GM13977 (cell line): ENCODE measurements at regions not wholly inside any gene's neighbourhood (a gene's known extent, or its start where the extent isn't known, plus 50 kb on each side); places are given as distances from the start of the nearest gene placed in this dataset.

ENCODE experiments used
- DNase-seq: peaks from one replicate; pipeline ENCODE4 v3.0.0; 2012; ENCODE audit warnings: low spot score
- CTCF ChIP-seq: IDR thresholded peaks from 2 replicates; pipeline ENCODE4 v1.5.1; 2012; ENCODE audit warnings: mild to moderate bottlenecking, control low read depth; ENCODE audit not compliant: insufficient read depth; ENCODE audit errors: extremely low read depth, missing control alignments
- in situ Hi-C: fragments of 300-500 bp; cut with MboI; formaldehyde crosslinking; loops from one replicate; pipeline ENCODE4 v1.12.0; 2022; ENCODE audit warnings: low sequenced_read_pairs, low pct_unique_long_range_greater_than_20kb, mixed read lengths, inconsistent platforms; ENCODE audit not compliant: unreplicated experiment

GRCh38 chr4:156098805-156099204 lies 145.1 kb upstream of the CTSO start:
- DNase-seq: no peak
- no peak for TF ChIP-seq CTCF
- in situ Hi-C loops: no loop called here

- no peak for TF ChIP-seq CTCF
- in situ Hi-C loops: no loop called here
- DNase-seq: no peak
Measured at GRCh38 chr4:156085100-156085499, 131.4 kb upstream of the CTSO start.

- in situ Hi-C loops: no loop called here
- DNase-seq: no peak
- TF ChIP-seq CTCF: no peak
Measured at GRCh38 chr4:156084373-156084772, 130.7 kb upstream of the CTSO start.

GRCh38 chr4:156073976-156074375 lies 120.3 kb upstream of the CTSO start:
- DNase-seq: no peak
- in situ Hi-C loops: no loop called here
- no peak for TF ChIP-seq CTCF

GRCh38 chr4:156060661-156061060 lies 107.0 kb upstream of the CTSO start:
- no peak for TF ChIP-seq CTCF
- in situ Hi-C loops: no loop called here
- DNase-seq: no peak

- TF ChIP-seq CTCF: no peak
- DNase-seq: no peak
- in situ Hi-C loops: no loop called here
Measured at GRCh38 chr4:156053174-156053573, 99.5 kb upstream of the CTSO start.

- in situ Hi-C loops: no loop called here
- no peak for TF ChIP-seq CTCF
Measured at GRCh38 chr4:156052116-156052515, 98.5 kb upstream of the CTSO start.

More at GRCh38 chr4:156052116-156052515, 98.5 kb upstream of the CTSO start:
- DNase-seq: no peak
